NB4 (cell line): ENCODE measurements at regions not wholly inside any gene's neighbourhood (a gene's known extent, or its start where the extent isn't known, plus 50 kb on each side); places are given as distances from the start of the nearest gene placed in this dataset.

Source experiments
- DNase-seq: peaks from one replicate; pipeline ENCODE4 v3.0.0; 2010; ENCODE audit warnings: low read depth
- H3K4me3 ChIP-seq: one replicate; pipeline ENCODE4 v1.5.1; 2011; ENCODE audit warnings: mild to moderate bottlenecking, low read depth, low read length, moderate library complexity
- MAX ChIP-seq: IDR thresholded peaks from 2 replicates; pipeline ENCODE4 v1.6.1; 2011; ENCODE audit warnings: low read depth, low read length
- MYC ChIP-seq: IDR thresholded peaks from 2 replicates; pipeline ENCODE4 v1.6.1; 2011; ENCODE audit warnings: low read depth, low read length
- POLR2A ChIP-seq: IDR thresholded peaks from 2 replicates; pipeline ENCODE4 v1.6.1; 2011; ENCODE audit warnings: mild to moderate bottlenecking; ENCODE audit not compliant: insufficient read length; ENCODE audit errors: extremely low read depth
- TF ChIP-seq, protein P1 (sequence below): IDR thresholded peaks from one replicate; pipeline ENCODE4 v1.5.1; 2012; ENCODE audit warnings: low read depth, low read length

GRCh38 chr4:12584116-12584875, 899.8 kb downstream of the RAB28 start:
- no peak for DNase-seq
- no peak overlapping the region for H3K4me3 ChIP-seq
- TF ChIP-seq MAX (no peak), MYC (no peak), POLR2A (no peak)
- TF ChIP-seq, protein P1, sequence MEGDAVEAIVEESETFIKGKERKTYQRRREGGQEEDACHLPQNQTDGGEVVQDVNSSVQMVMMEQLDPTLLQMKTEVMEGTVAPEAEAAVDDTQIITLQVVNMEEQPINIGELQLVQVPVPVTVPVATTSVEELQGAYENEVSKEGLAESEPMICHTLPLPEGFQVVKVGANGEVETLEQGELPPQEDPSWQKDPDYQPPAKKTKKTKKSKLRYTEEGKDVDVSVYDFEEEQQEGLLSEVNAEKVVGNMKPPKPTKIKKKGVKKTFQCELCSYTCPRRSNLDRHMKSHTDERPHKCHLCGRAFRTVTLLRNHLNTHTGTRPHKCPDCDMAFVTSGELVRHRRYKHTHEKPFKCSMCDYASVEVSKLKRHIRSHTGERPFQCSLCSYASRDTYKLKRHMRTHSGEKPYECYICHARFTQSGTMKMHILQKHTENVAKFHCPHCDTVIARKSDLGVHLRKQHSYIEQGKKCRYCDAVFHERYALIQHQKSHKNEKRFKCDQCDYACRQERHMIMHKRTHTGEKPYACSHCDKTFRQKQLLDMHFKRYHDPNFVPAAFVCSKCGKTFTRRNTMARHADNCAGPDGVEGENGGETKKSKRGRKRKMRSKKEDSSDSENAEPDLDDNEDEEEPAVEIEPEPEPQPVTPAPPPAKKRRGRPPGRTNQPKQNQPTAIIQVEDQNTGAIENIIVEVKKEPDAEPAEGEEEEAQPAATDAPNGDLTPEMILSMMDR: no peak

DNA sequence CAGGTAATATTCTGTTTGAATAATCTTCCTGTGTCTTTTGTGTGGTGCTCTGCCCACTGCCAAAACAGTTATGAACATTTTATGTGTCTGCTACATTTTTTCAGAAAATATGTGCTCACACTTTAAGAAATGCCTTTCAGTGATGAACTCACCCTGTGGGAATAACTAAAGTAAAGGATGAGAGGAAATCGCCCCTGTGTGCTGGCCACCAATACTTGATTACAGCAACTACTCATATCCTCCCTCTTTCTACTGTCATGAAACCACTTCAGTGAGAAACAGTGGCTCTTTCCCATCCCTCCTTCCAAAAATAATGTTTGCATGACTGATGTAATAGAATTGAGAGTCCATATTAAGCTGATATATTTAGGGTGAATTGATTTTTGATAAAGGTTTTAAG, 900.9 kb downstream of the RAB28 start:
- no peak overlapping the region for H3K4me3 ChIP-seq
- no peak for DNase-seq
- no peak for TF ChIP-seq MYC

GRCh38 chr4:12580787-12581186, 903.4 kb downstream of the RAB28 start:
- TF ChIP-seq POLR2A: no peak
- TF ChIP-seq, protein P1: no peak
- no peak for TF ChIP-seq MAX
- TF ChIP-seq MYC: no peak
- no peak for DNase-seq
- no peak overlapping the region for H3K4me3 ChIP-seq

GRCh38 chr4:12579172-12579571, 905.0 kb downstream of the RAB28 start:
- peak; percentile 8 for DNase-seq
- no peak overlapping the region for H3K4me3 ChIP-seq
- TF ChIP-seq MAX (no peak), MYC (no peak), POLR2A (no peak)
- TF ChIP-seq, protein P1: no peak

GRCh38 chr4:12576409-12576808, 907.7 kb downstream of the RAB28 start:
- no peak overlapping the region for H3K4me3 ChIP-seq
- TF ChIP-seq, protein P1: no peak
- TF ChIP-seq POLR2A (no peak), MYC (no peak), MAX (no peak)
- DNase-seq: no peak

DNA sequence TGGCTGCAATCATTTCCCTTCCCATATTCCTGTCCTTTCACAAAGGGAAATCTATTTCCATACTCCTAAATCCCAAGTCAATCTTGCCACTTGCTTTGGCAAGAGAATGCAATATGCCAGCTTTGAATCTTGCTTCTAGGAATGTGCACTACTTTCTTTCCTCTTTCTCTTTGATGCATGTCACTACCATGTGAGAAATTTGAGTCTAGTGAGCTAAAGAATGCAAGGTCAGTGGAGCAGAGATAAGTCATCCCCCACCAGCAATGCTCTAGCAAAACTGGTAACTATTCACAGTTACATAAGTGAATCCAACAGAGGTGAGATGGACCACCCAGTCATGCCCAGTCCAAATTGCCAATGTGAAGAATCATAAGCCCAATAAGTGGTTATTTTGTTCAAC, 910.4 kb downstream of the RAB28 start:
- H3K4me3 ChIP-seq: no peak overlapping the region
- no peak for TF ChIP-seq MYC
- no peak for TF ChIP-seq MAX
- no peak for TF ChIP-seq POLR2A
- TF ChIP-seq, protein P1: no peak
- DNase-seq: no peak
